B cell (primary cell): ENCODE measurements at regions not wholly inside any gene's neighbourhood (a gene's known extent, or its start where the extent isn't known, plus 50 kb on each side); places are given as distances from the start of the nearest gene placed in this dataset.
"Not testable (repeated sequence)": the region's sequence is repeated elsewhere in the genome, so short reads cannot be mapped to it uniquely, and the experiment has no call there.

ENCODE experiments used
- ATAC-seq: fragments of 200-7000 bp; cut with Tn5 transposase; one replicate; pipeline ENCODE4 v1.10.0; 2021; ENCODE audit warnings: low read depth, mild to moderate bottlenecking, moderate number of reproducible peaks, moderate library complexity
- CTCF ChIA-PET: fragments of 350-600 bp; sonication (Branson Sonifier 250); formaldehyde crosslinking; loops from one replicate; lab custom pipeline; 2021; ENCODE audit warnings: antibody characterized with exemption, inconsistent platforms; lab: Charles Lee
- POLR2A ChIA-PET: fragments of 350-600 bp; sonication (Branson Sonifier 250); formaldehyde crosslinking; loops from one replicate; lab custom pipeline; 2021; ENCODE audit warnings: antibody characterized with exemption; lab: Charles Lee
- DNase-seq: peaks from one replicate; pipeline ENCODE4 v3.0.0; 2013
- H2AFZ ChIP-seq: 2 replicates; pipeline ENCODE4 v1.6.1; 2012; ENCODE audit warnings: mild to moderate bottlenecking, low read depth, low read length; ENCODE audit not compliant: insufficient read depth, poor library complexity, severe bottlenecking
- H3K27ac ChIP-seq, 2 donors: 1 replicate in 1 of 2; 2 replicates in 1 of 2; pipeline ENCODE4 v1.5.1; 2012 to 2013; ENCODE audit warnings: low read length in 2 of 2, mild to moderate bottlenecking in 2 of 2, moderate library complexity in 1 of 2
- H3K27me3 ChIP-seq, 4 experiments: fragments of 200-600 bp in 1 of 4; sonication (generic) in 1 of 4; replicated peaks in 1 of 4; 1 replicate in 2 of 4; 2 replicates in 2 of 4; pipeline versions ENCODE4 v1.6.1 to v1.7.0; 2013 to 2016; ENCODE audit warnings: low read length in 3 of 4, mild to moderate bottlenecking in 2 of 4, mixed read lengths in 1 of 4, moderate library complexity in 1 of 4; ENCODE audit not compliant: insufficient read depth in 4 of 4, control insufficient read depth in 3 of 4; ENCODE audit errors: control extremely low read depth in 1 of 4
- H3K36me3 ChIP-seq, 2 experiments: replicated peaks in 1 of 2; 1 replicate in 1 of 2; 2 replicates in 1 of 2; pipeline versions ENCODE4 v1.6.1 to v1.7.1; 2013; ENCODE audit warnings: low read length in 1 of 2; ENCODE audit not compliant: insufficient read depth in 2 of 2, control insufficient read depth in 1 of 2; ENCODE audit errors: control extremely low read depth in 1 of 2, extremely low read depth in 1 of 2
- H3K4me1 ChIP-seq, 2 donors: fragments of 200-600 bp in 1 of 2; sonication (generic) in 1 of 2; 1 replicate in 1 of 2; 2 replicates in 1 of 2; pipeline versions ENCODE4 v1.5.1 to v1.6.1; 2013 to 2017; ENCODE audit warnings: low read length in 2 of 2; ENCODE audit not compliant: control insufficient read depth in 2 of 2, insufficient read depth in 2 of 2
- H3K4me2 ChIP-seq: replicated peaks from 2 replicates; pipeline ENCODE3; 2012; ENCODE audit warnings: mild to moderate bottlenecking, low read depth, low read length; ENCODE audit not compliant: poor library complexity, severe bottlenecking
- H3K4me3 ChIP-seq, 5 experiments: fragments of 200-600 bp in 1 of 5; sonication (generic) in 1 of 5; 1 replicate in 3 of 5; 2 replicates in 2 of 5; pipeline versions ENCODE4 v1.5.1 to v1.7.0; 2011 to 2016; ENCODE audit warnings: low read length in 4 of 5, mild to moderate bottlenecking in 4 of 5, low read depth in 2 of 5, control low read depth in 1 of 5, moderate library complexity in 1 of 5; ENCODE audit not compliant: insufficient read depth in 1 of 5; ENCODE audit errors: control extremely low read depth in 1 of 5, extremely low read depth in 1 of 5
- H3K79me2 ChIP-seq: fragments of 200-600 bp; sonication (generic); one replicate; pipeline ENCODE4 v1.6.0; 2016; ENCODE audit warnings: low read length; ENCODE audit not compliant: control insufficient read depth, insufficient read depth
- H3K9ac ChIP-seq: fragments of 200-600 bp; sonication (generic); 2 replicates; pipeline ENCODE4 v1.6.1; 2017; ENCODE audit warnings: mild to moderate bottlenecking, low read length, moderate library complexity
- H3K9me3 ChIP-seq, 3 donors: one replicate each; pipeline versions ENCODE4 v1.6.1 to v1.7.1; 2013; ENCODE audit warnings: low read length in 2 of 3; ENCODE audit not compliant: control insufficient read depth in 2 of 3, insufficient read depth in 1 of 3; ENCODE audit errors: control extremely low read depth in 1 of 3
- H4K20me1 ChIP-seq: 2 replicates; pipeline ENCODE4 v1.6.0; 2012; ENCODE audit warnings: mild to moderate bottlenecking, low read length; ENCODE audit not compliant: insufficient read depth, control insufficient read depth, poor library complexity, severe bottlenecking
- H3K27ac Mint-ChIP-seq: one replicate; pipeline ENCODE4 v1.8.0; 2021; ENCODE audit warnings: mixed read lengths
- H3K27me3 Mint-ChIP-seq: one replicate; pipeline ENCODE4 v1.8.0; 2021; ENCODE audit warnings: mixed read lengths
- H3K4me1 Mint-ChIP-seq: one replicate; pipeline ENCODE4 v1.8.0; 2021; ENCODE audit warnings: mixed read lengths
- H3K4me3 Mint-ChIP-seq: one replicate; pipeline ENCODE4 v1.8.0; 2021; ENCODE audit warnings: mixed read lengths
- H3K9me3 Mint-ChIP-seq: one replicate; pipeline ENCODE4 v1.8.0; 2022; ENCODE audit warnings: mixed read lengths; ENCODE audit not compliant: insufficient read depth
- CTCF ChIP-seq: fragments of 200-600 bp; IDR thresholded peaks from one replicate; pipeline ENCODE4 v1.8.0; 2022; ENCODE audit warnings: antibody characterized with exemption, mild to moderate bottlenecking
- EZH2 ChIP-seq: IDR thresholded peaks from 2 replicates; pipeline ENCODE4 v1.6.1; 2012; ENCODE audit warnings: borderline replicate concordance, low read depth, mild to moderate bottlenecking, moderate library complexity, low read length; ENCODE audit not compliant: insufficient read depth, poor library complexity, severe bottlenecking
- whole genome bisulfite sequencing: methylation state at CpG from one replicate; pipeline ENCODE4 v1.1.5; 2013; ENCODE audit warnings: missing lambda C conversion rate; ENCODE audit not compliant: insufficient coverage; 5-methylcytosine and 5-hydroxymethylcytosine counted together
- intact Hi-C: fragments of 100-400 bp; cut with micrococcal nuclease; formaldehyde crosslinking; loops from one replicate; pipeline ENCODE4 v1.10.0; 2022

- Mint-ChIP-seq H3K9me3 (peaks cover 14% of the 10 kb centered on the region), H3K4me1 (peaks cover 28% of the 10 kb centered on the region), H3K27me3 (no peaks in the 10 kb centered on the region), H3K4me3 (no peak overlapping the region), H3K27ac (no peak overlapping the region)
- Histone ChIP-seq H3K27ac (no peak overlapping the region), H3K4me3 (no peak overlapping the region), H2AFZ (no peak overlapping the region), H3K79me2 (no peaks in the 10 kb centered on the region), H3K36me3 (no peaks in the 10 kb centered on the region), H3K9ac (no peak overlapping the region), H3K4me1 (peaks cover 10 to 14% of the 10 kb centered on the region in 2 donors), H4K20me1 (no peaks in the 10 kb centered on the region), H3K4me2 (no peak overlapping the region), H3K9me3 (peaks cover 3 to 6% (median 5%) of the 10 kb centered on the region in 3 donors), H3K27me3 (no peaks in the 10 kb centered on the region)
- WGBS, result no CpG with 5 or more reads among the region's 3 CpGs
- POLR2A ChIA-PET, result no interaction called here
- CTCF ChIA-PET, result no interaction called here
- DNase-seq (no peak), ATAC-seq (no peak)
- TF ChIP-seq CTCF, result no peak
- no peak for TF ChIP-seq EZH2
- intact Hi-C loops, result no loop called here
Measured at GRCh38 chr21:14814282-14814681, 250.5 kb downstream of the NRIP1 start.

- H3K9me3 Mint-ChIP-seq, intact Hi-C loops: not testable (repeated sequence)
- no CpG with 5 or more reads among the region's 2 CpGs for WGBS
Measured at GRCh38 chr21:14804170-14804569, 258.1 kb upstream of the SAMSN1 start.

More at GRCh38 chr21:14804170-14804569, 258.1 kb upstream of the SAMSN1 start:
- H3K4me2 ChIP-seq, ATAC-seq, H3K36me3 ChIP-seq, H3K4me3 Mint-ChIP-seq, H3K27ac ChIP-seq, H4K20me1 ChIP-seq, H3K79me2 ChIP-seq, H3K9me3 ChIP-seq, H3K9ac ChIP-seq, H3K27ac Mint-ChIP-seq, H3K4me1 ChIP-seq, DNase-seq, H2AFZ ChIP-seq, H3K27me3 Mint-ChIP-seq, CTCF ChIA-PET, H3K4me3 ChIP-seq, POLR2A ChIA-PET, H3K27me3 ChIP-seq, H3K4me1 Mint-ChIP-seq: not testable (repeated sequence)
